Stimulated activated CD8-positive, alpha-beta memory T cell treated with anti-CD3 and anti-CD28 coated beads, Interleukin-7, amount 100 ng/mL, for 48 hours (primary cell): ENCODE measurements at regions not wholly inside any gene's neighbourhood (a gene's known extent, or its start where the extent isn't known, plus 50 kb on each side); places are given as distances from the start of the nearest gene placed in this dataset.

ENCODE experiments used
- DNase-seq, 2 donors: peaks; one replicate each; pipeline ENCODE4 v3.0.0-alpha.2; 2020; ENCODE audit warnings: low read depth in 1 of 2; ENCODE audit errors: extremely low read depth in 1 of 2

DNA sequence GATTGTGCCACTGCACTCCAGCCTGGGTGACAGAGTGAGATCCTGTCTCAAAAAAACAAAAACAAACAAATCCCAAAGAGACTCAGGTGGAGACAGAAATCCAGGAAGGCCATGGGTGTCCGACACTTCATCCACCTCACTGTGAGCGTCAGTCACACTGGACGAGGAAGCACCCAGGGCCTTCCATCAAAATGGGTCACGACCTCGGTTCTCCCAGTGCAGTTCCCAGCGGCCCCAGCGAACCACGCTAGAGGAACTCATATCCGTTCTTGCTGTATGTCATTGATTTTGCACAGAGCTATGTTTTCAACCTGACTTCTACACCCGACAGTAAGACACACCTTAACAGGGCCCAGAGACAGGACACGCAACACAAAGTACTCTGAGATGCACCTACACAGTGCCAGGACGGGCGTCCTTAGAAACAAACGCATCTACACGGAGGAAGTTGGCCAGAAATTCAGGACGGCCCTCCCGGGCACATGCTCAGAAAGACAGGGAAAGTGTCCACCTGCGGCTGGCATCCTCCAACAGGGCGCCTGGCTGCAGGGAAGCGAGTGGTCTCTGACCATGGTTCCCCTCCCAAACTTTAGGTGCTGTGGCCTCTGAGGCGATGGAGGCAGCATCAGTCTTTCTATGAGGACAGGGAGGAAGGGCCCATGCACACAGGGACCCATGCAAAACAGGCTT, 410.5 kb downstream of the CTTN start:
- DNase-seq = no peak

- DNase-seq = no peak
Measured at GRCh38 chr11:70810133-70810532, 411.8 kb downstream of the CTTN start.

DNA sequence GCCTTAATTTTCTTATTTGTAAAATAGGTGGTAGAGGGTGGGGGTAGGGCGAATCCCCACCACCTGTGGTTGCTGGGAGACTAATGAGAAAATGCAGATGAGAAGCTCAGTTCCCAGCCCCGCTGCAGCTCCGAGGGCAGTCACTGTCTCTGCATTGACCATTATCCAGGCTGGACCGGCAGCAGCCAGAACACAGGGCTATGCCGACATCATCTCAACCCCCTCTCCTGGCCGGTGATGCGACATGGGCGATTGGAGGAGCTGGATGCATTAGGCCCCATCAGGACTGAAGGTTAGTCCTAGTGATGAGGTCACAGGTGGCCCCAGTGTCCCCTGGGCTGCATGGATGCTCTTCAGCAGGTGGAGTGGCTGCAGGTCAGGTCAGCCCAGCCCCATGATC, 412.4 kb downstream of the CTTN start:
- DNase-seq = no peak

DNA sequence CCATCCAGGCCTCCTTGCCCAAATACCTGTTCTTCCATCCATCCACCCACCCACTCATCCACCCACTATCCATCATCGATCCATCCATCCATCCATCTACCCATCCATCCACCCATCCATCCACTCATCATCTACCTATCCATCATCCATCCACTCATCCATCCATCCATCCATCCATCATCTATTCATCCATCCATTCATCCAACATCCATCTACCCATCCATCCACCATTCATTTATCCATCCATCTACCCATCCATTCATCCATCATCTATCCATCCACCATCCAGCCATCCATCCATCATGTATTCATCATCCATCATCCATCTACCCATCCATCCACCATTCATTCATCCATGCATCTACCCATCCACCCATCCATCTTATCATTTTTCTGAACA, 413.2 kb downstream of the CTTN start:
- no peak for DNase-seq

DNA sequence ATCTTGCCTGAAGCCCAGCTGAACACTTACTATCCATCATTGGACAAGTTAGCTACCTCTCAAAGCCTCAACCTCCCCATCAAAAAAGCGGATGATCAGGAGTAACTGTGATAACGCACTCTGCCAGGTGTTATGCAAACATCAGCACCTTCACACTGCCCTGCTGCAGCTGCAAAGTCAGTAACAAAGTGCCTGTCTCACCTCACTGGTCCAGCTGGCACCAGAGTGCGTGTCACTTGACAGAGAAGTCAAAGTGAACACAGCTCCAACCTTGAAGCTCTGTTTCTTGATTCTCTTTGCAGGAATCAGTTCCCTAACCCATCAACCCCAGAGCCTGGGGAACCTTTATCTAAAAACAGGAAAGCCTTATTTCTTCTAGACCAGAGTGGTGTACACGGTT, 413.6 kb downstream of the CTTN start:
- no peak for DNase-seq

GRCh38 chr11:70812472-70812871, 414.1 kb downstream of the CTTN start:
- no peak for DNase-seq

- no peak for DNase-seq
Measured at GRCh38 chr11:70813651-70814050, 415.3 kb downstream of the CTTN start.

DNA sequence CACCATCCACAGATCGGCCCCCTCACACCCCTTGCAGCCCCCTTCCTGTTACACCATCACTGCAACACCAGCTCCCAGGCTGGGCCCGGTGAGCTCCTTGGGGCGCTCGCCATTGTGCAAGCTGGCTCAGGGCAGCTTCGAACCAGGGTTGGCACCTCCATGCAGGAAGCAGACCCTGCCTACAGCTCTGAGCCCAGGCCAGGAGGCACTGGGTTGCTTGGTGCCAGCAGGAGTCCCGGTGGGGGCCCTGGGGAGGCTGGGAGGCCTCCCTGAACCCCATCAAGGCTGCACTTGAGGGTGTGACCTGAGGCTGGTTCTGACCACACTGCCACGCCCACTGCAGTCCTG, 417.1 kb downstream of the CTTN start:
- DNase-seq = no peak

DNA sequence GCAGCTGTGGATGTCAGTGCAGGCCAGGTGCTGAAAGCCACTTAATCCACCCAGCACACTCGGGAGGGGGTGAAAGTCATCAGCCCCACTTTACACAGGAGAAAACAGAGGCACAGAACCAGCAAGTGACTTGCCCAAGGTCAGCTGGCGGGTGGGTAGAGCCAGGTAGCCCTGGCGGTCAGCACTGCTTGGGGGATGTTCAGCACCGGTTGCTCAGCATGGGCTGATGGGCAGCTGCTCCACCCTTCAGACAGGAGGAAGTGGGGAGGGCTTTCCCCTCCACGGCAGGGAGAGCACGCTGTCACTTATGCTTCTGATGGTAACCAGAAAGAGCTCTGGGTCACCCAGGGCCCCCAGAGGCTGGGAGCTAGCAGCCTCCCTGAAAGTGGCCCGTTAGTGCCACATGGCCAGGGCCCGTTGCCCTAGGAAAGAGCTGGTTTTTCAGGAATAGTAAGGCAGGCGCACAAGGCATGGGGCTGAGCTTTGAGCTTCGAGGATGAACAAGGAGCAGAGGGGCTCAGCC, 417.9 kb downstream of the CTTN start:
- DNase-seq = no peak

DNA sequence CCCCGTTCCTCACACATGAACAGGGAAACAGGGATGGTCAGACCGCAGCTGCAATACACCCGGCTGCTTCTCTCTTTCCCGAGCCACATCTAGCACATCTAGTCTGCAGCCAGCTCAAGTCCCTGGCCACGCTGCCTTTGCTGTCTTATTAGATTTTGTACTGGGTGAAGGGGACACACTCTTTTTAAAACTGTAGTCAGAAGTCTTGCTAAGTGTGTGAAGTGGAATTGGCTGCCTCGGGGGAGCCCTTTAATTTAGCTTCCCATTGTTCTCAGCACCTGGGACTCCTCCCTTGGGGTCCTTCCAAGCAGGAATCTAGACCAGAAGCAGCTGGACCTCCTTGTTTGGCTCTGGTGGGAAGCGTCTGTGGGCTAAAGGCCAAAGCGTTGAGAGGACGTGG, 420.0 kb downstream of the CTTN start:
- DNase-seq = no peak

DNA sequence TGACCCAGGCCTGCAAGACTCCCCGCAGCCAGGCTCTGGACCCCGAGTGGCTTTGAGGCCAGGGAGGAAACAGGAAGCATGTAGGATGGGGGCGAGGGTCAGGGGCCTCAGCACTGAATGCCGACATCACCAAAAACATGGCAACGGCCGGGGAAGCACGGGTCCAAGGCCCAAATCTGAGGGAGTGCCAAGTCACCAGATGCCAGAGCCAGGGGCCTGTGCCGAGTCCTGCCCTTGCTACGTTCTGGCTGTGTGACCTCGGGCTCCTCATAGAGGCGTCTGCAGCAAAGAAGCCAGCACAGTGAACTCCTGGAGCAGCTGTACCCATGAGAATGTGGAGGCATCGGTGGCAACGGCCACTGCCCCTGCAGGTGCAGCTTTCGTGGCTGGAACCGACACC, 420.7 kb downstream of the CTTN start:
- DNase-seq = no peak

DNA sequence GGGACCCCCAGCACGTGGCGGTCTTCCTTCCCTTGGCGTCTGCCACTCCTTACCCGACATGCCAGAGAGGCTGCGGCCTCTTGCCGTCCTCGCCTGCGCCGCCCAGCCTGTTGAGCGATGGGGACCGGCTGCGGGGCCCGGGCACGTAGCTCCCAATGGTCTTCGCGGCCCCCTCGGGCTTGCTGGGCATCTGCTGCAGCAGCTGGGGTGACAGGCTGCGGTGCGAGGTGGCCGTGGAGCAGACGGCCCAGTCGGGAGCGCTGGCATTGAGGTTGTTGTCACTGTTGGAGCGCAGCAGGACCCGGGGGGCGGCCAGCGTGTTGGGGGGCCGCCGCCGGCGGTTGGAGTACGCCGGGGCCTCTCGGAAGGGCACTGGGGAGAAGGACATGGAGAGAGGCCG, 422.0 kb downstream of the CTTN start:
- DNase-seq = no peak

DNA sequence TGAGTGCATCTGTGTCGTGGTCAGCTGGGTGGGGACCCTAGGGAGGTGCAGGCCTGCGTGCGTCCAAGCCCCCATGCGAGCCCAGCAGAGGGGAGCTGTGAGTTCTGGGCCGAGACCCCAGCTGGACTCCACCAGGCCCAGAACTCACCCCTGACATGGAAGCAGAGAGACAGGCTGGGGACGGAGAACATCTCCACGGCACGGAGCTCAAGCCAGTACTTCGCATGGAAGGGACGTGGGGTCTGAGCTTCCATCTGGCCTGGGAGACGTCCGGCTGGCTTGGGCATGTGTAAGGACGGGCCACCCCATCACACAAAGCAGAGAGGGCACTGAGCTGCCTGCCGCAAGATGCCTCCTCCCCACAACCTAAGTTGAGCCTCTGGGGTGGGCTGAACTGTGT, 422.4 kb downstream of the CTTN start:
- DNase-seq = no peak

DNA sequence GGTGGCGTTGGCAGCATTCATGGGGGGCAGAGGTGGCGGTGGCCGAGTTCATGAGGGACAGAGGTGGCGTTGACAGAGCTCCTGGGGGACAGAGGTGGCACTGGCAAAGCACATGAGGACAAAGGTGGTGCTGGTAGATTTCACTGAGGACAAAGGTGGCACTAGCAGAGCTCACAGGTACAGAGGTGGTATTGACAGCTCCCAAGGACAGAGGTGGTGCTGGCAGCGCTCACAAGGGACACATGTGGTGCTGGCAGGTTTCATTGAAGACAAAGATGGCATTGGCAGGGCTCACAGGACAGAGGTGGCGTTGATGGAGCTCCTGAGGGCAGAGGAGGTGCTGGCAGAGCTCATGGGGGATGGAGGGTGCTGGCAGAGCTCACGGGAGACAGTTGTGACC, 425.4 kb downstream of the CTTN start:
- DNase-seq = no peak

GRCh38 chr11:70824605-70825245, 426.4 kb downstream of the CTTN start:
- no peak for DNase-seq

DNA sequence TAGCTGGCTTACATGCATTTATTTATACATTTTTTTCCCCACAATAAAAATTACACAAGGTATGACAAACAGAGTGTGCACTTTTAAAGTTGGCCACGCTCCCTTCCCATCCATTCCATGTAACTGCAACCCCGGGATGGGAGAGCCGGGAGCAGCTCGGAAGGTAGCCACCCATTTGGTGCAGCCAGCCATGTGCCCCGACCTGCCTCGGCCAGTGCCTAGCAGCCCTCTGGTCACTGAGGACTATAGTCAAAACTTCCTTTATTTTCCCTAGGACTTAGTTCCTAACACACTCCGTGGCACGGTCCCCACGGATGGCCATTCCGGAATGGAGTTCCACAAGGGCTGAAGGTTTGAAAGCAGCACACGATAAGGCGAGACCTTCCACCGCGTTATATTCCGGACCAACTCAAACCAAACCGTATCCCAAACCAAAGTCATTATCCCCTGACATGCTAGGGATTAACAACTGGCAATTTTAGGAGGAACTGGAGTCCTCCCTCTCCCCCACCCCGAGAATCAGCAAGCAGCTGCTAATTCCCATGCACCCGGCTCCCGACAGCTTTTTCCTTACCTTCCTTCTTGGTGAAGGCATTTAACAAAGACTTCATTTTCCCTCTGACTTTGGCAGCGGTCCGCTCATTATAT, 426.4 kb downstream of the SHANK2 start:
- no peak for DNase-seq

DNA sequence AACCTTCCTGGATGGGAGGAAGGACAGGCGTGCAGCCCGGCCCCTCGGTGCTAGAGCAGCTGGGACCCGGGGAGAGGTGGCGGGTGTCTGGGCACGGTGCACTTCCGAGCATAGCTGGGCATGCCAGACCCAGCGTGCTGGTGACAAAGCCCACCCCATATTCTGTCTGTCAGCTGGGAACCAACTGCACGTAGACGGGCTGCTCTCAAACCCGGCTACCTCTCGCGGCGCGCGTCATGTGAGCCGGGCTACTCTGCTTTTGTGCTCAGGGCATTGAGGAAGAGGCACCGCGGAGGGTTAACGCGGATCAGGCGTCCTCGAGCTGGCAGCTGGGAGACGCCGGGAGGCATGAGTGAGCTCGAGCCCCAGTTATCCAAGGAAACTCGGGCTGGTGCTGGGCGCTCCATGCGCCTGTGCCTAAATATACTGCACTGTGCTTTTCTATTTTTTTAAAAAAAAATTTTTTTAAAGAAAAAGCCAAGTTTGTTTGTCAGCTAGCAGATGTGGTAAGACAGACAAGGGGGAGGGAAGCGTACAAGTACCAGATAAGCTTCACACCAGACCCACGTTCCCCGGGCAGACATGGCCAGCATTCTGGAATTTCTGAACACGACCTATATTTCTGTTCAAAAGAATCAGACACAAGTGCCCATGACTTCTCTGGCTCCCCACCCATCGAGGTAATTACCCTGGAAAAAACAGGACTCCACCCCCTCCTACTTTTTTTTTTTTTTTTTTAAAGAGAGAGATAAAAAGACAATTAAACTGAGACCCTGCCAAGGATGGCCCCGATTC, 425.6 kb downstream of the SHANK2 start:
- no peak for DNase-seq

- DNase-seq = no peak
Measured at GRCh38 chr11:70828593-70829082, 423.7 kb downstream of the SHANK2 start.

DNA sequence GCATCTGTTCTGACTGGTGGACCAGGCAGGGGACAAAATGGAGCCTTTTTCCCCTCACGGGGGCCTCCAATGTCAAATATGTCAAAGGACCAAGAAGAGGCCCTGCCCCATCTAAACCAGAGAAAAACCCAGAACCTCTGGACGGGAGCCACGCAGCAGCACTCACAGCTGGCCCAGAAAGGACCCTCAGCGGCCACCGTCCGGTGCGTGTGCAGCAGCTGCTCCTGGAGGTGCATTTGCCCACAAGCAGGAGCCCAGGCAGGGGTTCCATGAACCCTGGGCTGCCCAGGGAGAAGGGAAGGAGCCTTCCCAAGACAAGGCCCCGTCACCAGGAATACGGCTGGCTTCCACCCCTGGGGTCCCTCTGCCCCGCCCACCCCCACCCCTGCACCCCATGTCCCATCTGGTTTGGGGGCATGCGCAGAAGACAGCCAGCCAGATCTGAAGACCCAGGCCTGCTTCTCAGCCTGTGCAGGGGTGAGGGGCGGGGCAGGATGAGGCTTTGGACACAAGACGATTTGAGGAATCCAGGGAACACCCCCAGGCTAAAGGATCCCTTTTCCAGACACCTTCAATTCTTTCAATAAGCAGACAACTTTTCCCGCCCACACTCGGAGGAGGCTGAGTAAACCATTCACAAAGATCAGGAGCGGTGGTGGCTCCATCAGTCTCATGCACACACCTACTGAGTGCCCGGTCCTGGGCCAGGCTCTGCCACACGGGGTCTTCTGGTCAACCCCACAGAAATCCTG, 423.1 kb downstream of the SHANK2 start:
- DNase-seq = no peak

- no peak for DNase-seq
Measured at GRCh38 chr11:70829886-70830272, 422.5 kb downstream of the SHANK2 start.

DNA sequence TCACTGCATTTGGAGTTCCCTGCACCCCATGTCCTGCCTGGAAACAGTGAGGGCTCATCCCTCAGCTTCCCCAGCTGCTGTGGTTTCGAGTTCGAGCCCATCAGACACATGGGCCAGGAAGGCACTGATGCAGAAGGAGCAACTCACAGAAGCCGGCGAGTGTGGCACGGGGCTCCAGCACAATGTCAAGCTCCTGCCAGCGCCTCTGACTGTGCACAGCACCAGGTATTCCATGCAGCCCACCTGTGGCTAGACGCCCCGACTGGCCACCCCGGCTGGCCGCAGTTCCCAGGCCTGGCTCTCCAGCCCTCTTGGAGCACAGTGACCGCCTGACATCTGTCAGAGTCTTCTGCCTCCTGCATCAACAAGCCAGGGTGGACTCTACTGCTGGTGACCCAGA, 419.4 kb downstream of the SHANK2 start:
- DNase-seq = no peak
